ENCODE measurements at regions not wholly inside any gene's neighbourhood (a gene's known extent, or its start where the extent isn't known, plus 50 kb on each side); places are given as distances from the start of the nearest gene placed in this dataset.

DNA sequence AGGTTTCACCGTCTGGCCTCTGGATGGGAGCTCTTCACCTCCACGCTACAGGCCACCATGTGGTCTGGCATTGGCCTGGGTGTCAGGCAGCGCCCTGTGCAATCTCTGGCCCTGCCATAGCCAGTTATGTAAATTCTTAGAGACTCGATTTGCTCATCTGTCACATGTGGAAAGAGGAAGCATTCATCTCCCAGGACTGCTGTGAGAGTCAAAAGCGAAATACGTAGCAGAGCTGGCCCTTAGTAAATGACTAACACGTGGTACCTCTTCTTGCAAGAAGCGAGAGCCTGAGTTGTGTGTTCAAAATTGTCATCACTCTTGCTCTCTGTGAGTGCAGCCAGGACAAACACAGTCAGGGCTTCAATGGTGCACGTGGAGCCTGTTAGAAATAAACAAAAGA lies 159.0 kb upstream of the BACE2 start:
- no peak for TF ChIP-seq CTCF (IDR thresholded peaks at IDR 0.05)
- intact Hi-C loops (cut with DNase I) = no loop called here
- no peak overlapping the region for H3K27ac ChIP-seq
- H3K4me3 ChIP-seq = no peak overlapping the region
- no peaks in the 10 kb centered on the region for H3K36me3 ChIP-seq
- ATAC-seq = peak; percentile 57
- no peak for DNase-seq
- no peaks in the 10 kb centered on the region for H3K4me1 ChIP-seq
- no peaks in the 10 kb centered on the region for H3K27me3 ChIP-seq
- no peaks in the 10 kb centered on the region for H3K9me3 ChIP-seq

GRCh38 chr21:41009398-41010100 lies 158.4 kb upstream of the BACE2 start:
- H3K27me3 ChIP-seq = no peaks in the 10 kb centered on the region
- H3K9me3 ChIP-seq = no peaks in the 10 kb centered on the region
- H3K27ac ChIP-seq = no peak overlapping the region
- H3K4me3 ChIP-seq = no peak overlapping the region
- DNase-seq (no peak), ATAC-seq (no peak)
- intact Hi-C loops (cut with DNase I) = no loop called here
- no peaks in the 10 kb centered on the region for H3K36me3 ChIP-seq
- no peaks in the 10 kb centered on the region for H3K4me1 ChIP-seq
- no peak for TF ChIP-seq CTCF (IDR thresholded peaks at IDR 0.05)

DNA sequence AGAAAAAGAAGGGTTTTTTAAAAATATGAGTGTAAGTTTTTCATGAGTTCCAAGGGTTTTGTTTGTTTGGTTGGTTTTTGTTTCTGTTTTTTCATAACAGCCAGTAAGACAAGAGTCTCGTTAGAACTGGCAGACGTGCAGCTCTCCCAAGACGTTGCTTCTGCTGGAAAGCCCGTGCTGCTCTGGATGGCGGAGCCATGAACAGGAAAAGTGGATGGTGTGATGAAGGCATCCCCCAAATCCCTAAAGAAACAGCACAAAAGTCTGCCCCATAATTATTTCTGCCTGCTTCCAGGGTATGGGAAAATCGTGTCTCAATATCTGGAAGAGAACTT lies 157.9 kb upstream of the BACE2 start:
- Histone ChIP-seq H3K36me3 (no peaks in the 10 kb centered on the region), H3K27ac (no peak overlapping the region), H3K4me1 (no peaks in the 10 kb centered on the region), H3K4me3 (no peak overlapping the region), H3K9me3 (no peaks in the 10 kb centered on the region), H3K27me3 (no peaks in the 10 kb centered on the region)
- DNase-seq (no peak), ATAC-seq (no peak)
- TF ChIP-seq CTCF (IDR thresholded peaks at IDR 0.05) = no peak
- intact Hi-C loops (cut with DNase I) = no loop called here

DNA sequence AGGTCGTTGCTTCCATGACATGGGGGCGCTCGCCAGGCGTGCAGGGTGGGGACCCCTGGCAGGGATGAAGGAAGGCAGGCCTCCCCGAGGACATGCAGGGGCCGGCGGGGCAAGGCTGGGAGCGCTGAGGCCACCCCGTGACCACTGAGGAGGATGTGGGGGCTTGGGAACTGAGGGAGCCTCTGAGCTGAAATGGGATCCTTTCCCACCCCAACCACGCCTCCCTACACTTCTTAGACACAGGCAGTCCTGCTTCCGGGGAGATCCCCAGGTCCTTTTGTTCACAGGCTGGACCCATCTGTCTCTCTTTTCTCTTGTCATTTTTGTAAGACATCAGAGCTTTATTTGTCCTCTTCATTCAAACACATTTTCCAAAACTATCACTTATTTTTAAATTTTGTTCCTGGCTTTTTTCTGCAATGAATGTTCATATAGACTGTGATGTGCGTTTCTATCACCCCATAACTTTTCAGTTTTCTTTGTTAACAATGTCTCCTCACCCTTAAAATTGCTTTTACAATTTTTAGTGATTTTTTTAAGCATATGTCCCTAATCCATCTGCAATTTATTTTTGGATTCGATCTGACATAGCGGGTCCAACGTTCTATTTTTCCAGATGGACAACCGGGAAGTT lies 156.7 kb upstream of the BACE2 start:
- ATAC-seq (no peak), DNase-seq (no peak)
- intact Hi-C loops (cut with DNase I) = no loop called here
- Histone ChIP-seq H3K4me1 (no peaks in the 10 kb centered on the region), H3K4me3 (no peak overlapping the region), H3K9me3 (no peaks in the 10 kb centered on the region), H3K27me3 (no peaks in the 10 kb centered on the region), H3K27ac (no peak overlapping the region), H3K36me3 (no peaks in the 10 kb centered on the region)
- no peak for TF ChIP-seq CTCF (IDR thresholded peaks at IDR 0.05)

DNA sequence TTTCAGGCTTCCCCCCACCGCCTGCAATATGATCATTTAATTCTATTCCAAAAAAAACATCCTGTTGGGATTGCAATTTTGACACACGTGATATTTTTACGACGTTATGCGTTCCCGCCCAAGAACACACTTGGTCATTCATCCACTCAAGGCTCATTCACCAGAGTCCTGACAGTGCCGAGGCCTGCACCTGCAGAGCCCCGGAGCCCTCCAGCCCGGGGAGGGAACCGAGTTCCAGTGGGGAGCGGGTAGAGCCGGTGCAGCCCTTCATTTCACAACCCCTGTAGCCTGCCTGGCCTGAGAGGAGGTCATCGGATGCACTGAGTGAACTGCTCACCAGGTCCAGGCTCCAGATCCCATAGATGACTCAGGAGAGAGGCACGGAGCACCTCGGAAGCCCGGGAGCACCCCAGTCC lies 156.0 kb upstream of the BACE2 start:
- no peaks in the 10 kb centered on the region for H3K4me1 ChIP-seq
- intact Hi-C loops (cut with DNase I) = no loop called here
- H3K9me3 ChIP-seq = no peaks in the 10 kb centered on the region
- ATAC-seq = no peak
- DNase-seq = no peak
- no peak for TF ChIP-seq CTCF (IDR thresholded peaks at IDR 0.05)
- no peaks in the 10 kb centered on the region for H3K36me3 ChIP-seq
- H3K4me3 ChIP-seq = no peak overlapping the region
- H3K27me3 ChIP-seq = no peaks in the 10 kb centered on the region
- no peak overlapping the region for H3K27ac ChIP-seq
